ENCODE measurements at regions not wholly inside any gene's neighbourhood (a gene's known extent, or its start where the extent isn't known, plus 50 kb on each side); places are given as distances from the start of the nearest gene placed in this dataset.

GRCh38 chr6:42512579-42512978 is 51.2 kb upstream of the UBR2 start:
- no peaks in the 10 kb centered on the region for H3K9me3 Mint-ChIP-seq
- H3K27me3 Mint-ChIP-seq, result no peaks in the 10 kb centered on the region
- H3K27ac Mint-ChIP-seq, result no peak overlapping the region
- H3K36me3 Mint-ChIP-seq, result no peaks in the 10 kb centered on the region
- H3K4me3 Mint-ChIP-seq, result no peak overlapping the region
- no peak for ATAC-seq
- H3K4me1 Mint-ChIP-seq, result peaks cover 31% of the 10 kb centered on the region

- Mint-ChIP-seq H3K9me3 (no peaks in the 10 kb centered on the region), H3K27ac (no peak overlapping the region), H3K27me3 (no peaks in the 10 kb centered on the region), H3K4me3 (no peak overlapping the region), H3K36me3 (no peaks in the 10 kb centered on the region), H3K4me1 (peaks cover 37% of the 10 kb centered on the region)
- no peak for ATAC-seq
Measured at GRCh38 chr6:42511803-42512422, 51.9 kb upstream of the UBR2 start.

GRCh38 chr6:42510795-42511194 is 53.0 kb upstream of the UBR2 start:
- Mint-ChIP-seq H3K27ac (no peak overlapping the region), H3K27me3 (no peaks in the 10 kb centered on the region), H3K36me3 (no peaks in the 10 kb centered on the region), H3K9me3 (no peaks in the 10 kb centered on the region), H3K4me1 (peaks cover 39% of the 10 kb centered on the region), H3K4me3 (no peak overlapping the region)
- no peak for ATAC-seq

GRCh38 chr6:42509765-42510164 is 54.1 kb upstream of the UBR2 start:
- Mint-ChIP-seq H3K27ac (no peak overlapping the region), H3K4me3 (no peak overlapping the region), H3K36me3 (no peaks in the 10 kb centered on the region), H3K4me1 (peaks cover 34% of the 10 kb centered on the region), H3K27me3 (no peaks in the 10 kb centered on the region), H3K9me3 (no peaks in the 10 kb centered on the region)
- ATAC-seq, result peak; percentile 43

GRCh38 chr6:42509256-42509655 is 54.6 kb upstream of the UBR2 start:
- H3K27me3 Mint-ChIP-seq, result no peaks in the 10 kb centered on the region
- H3K4me3 Mint-ChIP-seq, result no peak overlapping the region

GRCh38 chr6:42507901-42508300 is 55.9 kb upstream of the UBR2 start:
- Mint-ChIP-seq H3K36me3 (no peaks in the 10 kb centered on the region), H3K27ac (no peak overlapping the region), H3K27me3 (no peaks in the 10 kb centered on the region)

More at GRCh38 chr6:42509256-42509655, 54.6 kb upstream of the UBR2 start:
- ATAC-seq, result no peak
- no peaks in the 10 kb centered on the region for H3K9me3 Mint-ChIP-seq
- no peak overlapping the region for H3K27ac Mint-ChIP-seq
- H3K4me1 Mint-ChIP-seq, result peaks cover 29% of the 10 kb centered on the region
- no peaks in the 10 kb centered on the region for H3K36me3 Mint-ChIP-seq

GRCh38 chr6:42507195-42507594 is 55.5 kb upstream of the TRERF1 start:
- Mint-ChIP-seq H3K27ac (peak overlapping the region; percentile 63), H3K9me3 (no peaks in the 10 kb centered on the region), H3K4me1 (peaks cover 34% of the 10 kb centered on the region), H3K27me3 (no peaks in the 10 kb centered on the region), H3K4me3 (peak overlapping the region; percentile 48), H3K36me3 (no peaks in the 10 kb centered on the region)
- peak; percentile 74 for ATAC-seq

More at GRCh38 chr6:42507901-42508300, 55.9 kb upstream of the UBR2 start:
- ATAC-seq, result no peak
- no peaks in the 10 kb centered on the region for H3K9me3 Mint-ChIP-seq
- no peak overlapping the region for H3K4me3 Mint-ChIP-seq
- H3K4me1 Mint-ChIP-seq, result peaks cover 30% of the 10 kb centered on the region

GRCh38 chr6:42506070-42506469 is 54.3 kb upstream of the TRERF1 start:
- no peaks in the 10 kb centered on the region for H3K36me3 Mint-ChIP-seq
- no peak overlapping the region for H3K4me3 Mint-ChIP-seq
- no peak for ATAC-seq
- H3K4me1 Mint-ChIP-seq, result peaks cover 39% of the 10 kb centered on the region
- no peak overlapping the region for H3K27ac Mint-ChIP-seq
- H3K9me3 Mint-ChIP-seq, result peaks cover under 1% of the 10 kb centered on the region
- H3K27me3 Mint-ChIP-seq, result no peaks in the 10 kb centered on the region

GRCh38 chr6:42505385-42505718 is 53.6 kb upstream of the TRERF1 start:
- no peak overlapping the region for H3K27ac Mint-ChIP-seq
- no peak overlapping the region for H3K4me3 Mint-ChIP-seq
- peaks cover 39% of the 10 kb centered on the region for H3K4me1 Mint-ChIP-seq
- H3K9me3 Mint-ChIP-seq, result peaks cover 3% of the 10 kb centered on the region
- no peak for ATAC-seq
- no peaks in the 10 kb centered on the region for H3K36me3 Mint-ChIP-seq
- no peaks in the 10 kb centered on the region for H3K27me3 Mint-ChIP-seq

- peaks cover 31% of the 10 kb centered on the region for H3K4me1 Mint-ChIP-seq
- peaks cover 3% of the 10 kb centered on the region for H3K9me3 Mint-ChIP-seq
- no peak overlapping the region for H3K4me3 Mint-ChIP-seq
- no peaks in the 10 kb centered on the region for H3K36me3 Mint-ChIP-seq
- ATAC-seq, result no peak
- no peak overlapping the region for H3K27ac Mint-ChIP-seq
- no peaks in the 10 kb centered on the region for H3K27me3 Mint-ChIP-seq
Measured at GRCh38 chr6:42503894-42504293, 52.2 kb upstream of the TRERF1 start.

GRCh38 chr6:42502990-42503389 is 51.3 kb upstream of the TRERF1 start:
- peaks cover 28% of the 10 kb centered on the region for H3K4me1 Mint-ChIP-seq
- H3K36me3 Mint-ChIP-seq, result peaks cover 2% of the 10 kb centered on the region
- ATAC-seq, result no peak
- no peak overlapping the region for H3K27ac Mint-ChIP-seq
- H3K4me3 Mint-ChIP-seq, result no peak overlapping the region
- H3K9me3 Mint-ChIP-seq, result peaks cover 4% of the 10 kb centered on the region
- no peaks in the 10 kb centered on the region for H3K27me3 Mint-ChIP-seq

GRCh38 chr6:42502127-42502526 is 50.4 kb upstream of the TRERF1 start:
- Mint-ChIP-seq H3K4me3 (no peak overlapping the region), H3K27me3 (no peaks in the 10 kb centered on the region), H3K36me3 (peaks cover 6% of the 10 kb centered on the region), H3K9me3 (peaks cover 9% of the 10 kb centered on the region), H3K4me1 (peaks cover 21% of the 10 kb centered on the region), H3K27ac (no peak overlapping the region)
- no peak for ATAC-seq

All from stimulated activated memory B cell treated with anti-CD40 and anti-IgM and Interleukin-4, amounts not matched to agents 10 μg/mL and 1 μg/mL and 100 μg/mL, for 72 hours (primary cell).